ENCODE measurements at regions not wholly inside any gene's neighbourhood (a gene's known extent, or its start where the extent isn't known, plus 50 kb on each side); places are given as distances from the start of the nearest gene placed in this dataset.
"Not testable (repeated sequence)": the region's sequence is repeated elsewhere in the genome, so short reads cannot be mapped to it uniquely, and the experiment has no call there.

DNA sequence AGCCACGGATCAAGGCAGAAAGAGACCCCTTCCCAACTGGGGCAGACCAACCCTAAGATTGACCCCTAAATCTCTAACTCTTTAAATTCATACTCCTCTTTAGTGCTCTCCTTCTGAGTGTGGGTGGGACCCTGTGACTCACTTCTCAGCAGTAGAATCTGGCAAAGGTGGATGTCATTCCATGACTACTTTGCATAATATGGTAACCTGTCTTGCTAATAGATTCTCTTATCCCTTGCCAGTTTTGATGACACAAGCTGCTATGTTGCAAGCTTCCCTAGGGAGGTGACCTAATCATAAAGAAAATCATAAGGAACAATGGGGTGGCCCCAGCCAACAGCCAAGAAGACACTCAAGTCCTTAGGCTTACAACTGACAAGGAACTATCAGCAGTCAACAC, 155.4 kb upstream of the VWC2 start:
- DNase-seq: no peak

DNA sequence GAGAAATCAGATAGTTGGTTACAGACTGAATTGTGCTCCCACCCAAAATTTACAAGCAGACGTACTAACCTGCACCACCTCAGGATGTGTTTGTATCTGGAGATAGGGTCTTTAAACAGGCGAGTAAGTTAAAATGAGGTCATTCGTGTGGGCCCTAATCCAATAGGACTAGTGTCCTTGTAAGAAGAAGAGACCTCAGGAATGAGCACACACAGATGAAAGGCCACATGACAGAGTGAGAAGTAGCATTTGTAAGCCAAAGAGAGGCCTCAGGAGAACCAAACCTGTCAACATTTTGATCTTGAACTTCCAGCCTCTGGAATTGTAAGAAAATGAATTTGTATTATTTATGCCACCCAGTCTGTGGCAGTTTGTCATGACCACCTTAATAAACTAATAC, 149.5 kb upstream of the VWC2 start:
- DNase-seq: no peak

GRCh38 chr7:49624611-49625010, 148.8 kb upstream of the VWC2 start:
- DNase-seq: no peak

DNA sequence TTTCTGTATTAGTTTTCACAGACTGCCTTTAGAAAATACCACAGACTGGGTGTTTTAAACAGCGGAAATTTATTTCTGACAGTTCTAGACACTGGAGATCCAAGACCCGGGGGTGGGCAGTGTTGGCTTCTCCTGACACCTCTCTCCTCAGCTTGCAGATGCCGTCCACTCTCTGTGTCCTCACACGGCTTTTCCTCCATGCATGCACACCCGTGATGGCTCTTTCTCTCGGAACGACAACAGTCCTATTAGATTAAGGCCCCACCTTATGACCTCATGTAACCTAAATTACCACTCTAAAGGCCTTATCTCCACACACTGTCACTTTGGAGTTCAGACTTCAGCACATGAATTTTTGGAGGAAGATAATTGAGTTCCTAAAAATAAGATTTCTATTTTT, 142.9 kb upstream of the VWC2 start:
- DNase-seq: no peak

GRCh38 chr7:49631071-49631815, 142.2 kb upstream of the VWC2 start:
- no peak for DNase-seq

GRCh38 chr7:49631960-49632359, 141.5 kb upstream of the VWC2 start:
- DNase-seq: no peak

GRCh38 chr7:49635800-49636199, 137.6 kb upstream of the VWC2 start:
- no peak for DNase-seq

DNA sequence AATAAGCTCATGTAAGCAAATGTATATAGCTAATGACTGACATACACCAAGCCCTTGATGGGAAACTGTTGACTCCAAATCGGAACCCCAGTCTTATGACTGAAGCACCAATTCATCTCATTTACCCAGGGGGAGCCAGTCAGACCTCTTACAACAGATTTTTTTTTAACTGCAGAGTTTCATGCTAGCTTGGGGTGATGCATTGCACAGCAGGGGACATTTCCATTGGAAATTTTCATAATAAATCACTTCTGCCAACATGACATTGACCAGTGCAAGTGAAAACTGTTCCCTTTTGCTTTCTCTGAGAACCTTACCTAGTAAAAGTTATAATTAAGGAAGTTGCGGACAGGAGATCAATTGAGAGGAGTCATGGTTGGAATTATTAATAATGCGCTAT, 137.0 kb upstream of the VWC2 start:
- DNase-seq: no peak

DNA sequence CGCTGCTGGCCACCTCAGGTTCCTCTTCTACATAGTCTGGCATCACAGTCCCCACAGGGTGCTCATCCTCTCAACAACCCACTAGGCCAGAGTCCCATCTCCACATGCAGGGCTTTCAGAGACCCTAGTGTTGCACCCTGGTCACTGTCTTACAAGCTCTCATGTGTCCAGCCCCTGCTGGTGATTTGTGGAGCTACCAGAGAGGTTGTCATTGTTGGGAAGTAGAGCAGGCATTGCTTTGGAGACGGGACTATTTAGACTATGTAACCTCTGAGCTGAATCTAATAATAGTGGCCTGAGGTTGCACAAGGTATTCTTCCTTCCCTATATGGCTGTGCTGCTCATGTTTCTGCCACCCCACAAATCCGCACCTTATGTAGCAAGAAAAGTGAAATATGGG, 135.3 kb upstream of the VWC2 start:
- DNase-seq: no peak

DNA sequence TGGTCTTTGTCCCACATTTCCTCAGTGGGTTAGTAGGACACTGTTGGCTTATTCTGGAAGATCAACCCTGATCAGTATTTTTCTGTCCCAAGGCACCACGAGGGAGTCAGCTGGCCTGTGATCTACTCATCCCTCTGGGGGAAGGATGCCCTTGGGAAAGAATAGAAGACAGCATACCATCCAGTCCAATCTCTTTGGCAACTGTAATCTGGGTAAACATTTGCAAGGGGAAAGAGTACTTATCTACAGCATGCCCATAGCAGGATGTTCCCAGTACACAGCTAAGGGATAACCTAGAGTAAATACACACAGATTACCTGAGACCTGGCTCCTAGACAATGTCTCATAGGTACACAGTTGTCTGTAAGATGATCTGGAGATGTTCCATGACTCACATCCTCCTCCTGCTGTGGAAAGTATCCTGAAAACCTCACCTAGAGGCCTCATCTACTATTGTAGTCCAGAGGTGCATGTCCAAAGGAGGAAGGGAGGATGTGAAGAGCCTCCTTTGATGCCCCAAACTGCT, 134.3 kb upstream of the VWC2 start:
- no peak for DNase-seq

DNA sequence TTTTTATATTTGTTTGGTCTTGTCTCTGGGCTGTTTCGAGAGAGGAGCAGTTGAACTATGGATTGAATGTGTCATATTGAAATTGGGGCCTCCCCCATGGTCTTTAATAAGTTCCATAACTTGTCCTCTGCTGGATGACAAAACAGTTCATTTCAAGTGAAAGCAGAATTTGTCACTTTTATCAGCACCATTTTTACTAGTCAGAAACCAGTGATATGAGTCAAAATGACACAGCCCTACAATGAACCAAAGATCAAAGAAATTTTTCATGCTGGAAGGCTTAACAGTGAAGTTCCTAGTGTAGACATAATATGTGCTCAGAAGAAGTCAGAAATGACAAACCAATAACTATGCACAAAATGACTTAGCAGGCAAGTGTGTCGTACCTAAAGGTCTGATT, 133.6 kb upstream of the VWC2 start:
- no peak for DNase-seq

DNA sequence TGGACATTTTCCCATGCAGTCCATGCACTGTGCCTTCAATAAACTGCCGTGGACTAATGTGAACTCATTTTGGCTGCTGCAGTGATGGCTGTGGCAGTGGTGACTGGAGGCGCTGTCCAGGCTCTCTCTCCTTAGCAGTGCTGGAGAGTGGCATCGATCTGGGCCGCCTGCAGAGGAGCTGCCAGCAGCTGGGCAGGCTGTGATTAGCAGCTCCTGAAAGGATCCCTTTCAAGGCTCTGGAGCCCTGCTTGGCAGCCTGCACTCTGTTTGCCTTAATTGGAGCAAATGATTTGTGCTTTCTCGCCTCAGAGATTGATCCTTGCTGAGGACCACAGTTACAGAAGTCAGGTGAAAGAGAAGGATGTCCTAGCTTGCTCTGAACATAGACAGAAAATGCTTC, 130.1 kb upstream of the VWC2 start:
- DNase-seq: no peak

- no peak for DNase-seq
Observed at GRCh38 chr7:49643736-49644135, 129.7 kb upstream of the VWC2 start.

DNA sequence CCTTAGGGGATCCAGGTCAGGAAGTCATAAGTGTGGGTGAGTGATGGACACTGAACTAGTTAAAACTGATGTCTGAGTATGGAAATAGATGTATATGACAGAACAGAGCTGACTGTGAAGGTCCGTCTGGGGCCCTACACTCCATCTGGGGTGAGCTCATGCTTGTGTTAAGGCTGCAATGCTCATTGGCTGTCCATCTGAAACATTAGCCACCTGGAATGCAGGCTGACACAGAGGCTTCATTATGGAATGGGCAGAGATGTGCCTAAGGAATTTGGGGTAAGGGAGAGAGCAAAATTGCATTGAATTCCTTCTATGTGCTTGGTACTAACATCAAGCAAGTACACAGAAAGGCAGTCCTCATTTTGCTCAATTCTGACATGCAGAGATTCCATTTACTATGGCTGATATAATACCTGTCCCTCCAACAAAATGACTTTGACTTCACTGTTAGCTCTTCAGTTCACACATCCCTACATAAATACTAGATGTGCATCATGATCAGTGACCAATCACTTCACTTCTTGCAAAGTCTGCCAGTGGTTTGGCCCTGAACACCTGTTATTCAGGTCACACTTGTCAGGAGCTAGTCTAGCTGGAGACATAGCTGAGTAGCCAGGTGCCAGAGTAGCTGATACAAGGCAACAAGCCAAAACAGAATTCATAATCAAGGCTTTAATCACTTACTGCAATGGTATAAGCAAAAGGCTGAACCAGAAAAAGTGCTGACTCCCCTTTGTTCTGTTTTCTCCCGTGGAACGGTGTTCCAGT, 128.9 kb upstream of the VWC2 start:
- DNase-seq: no peak

DNA sequence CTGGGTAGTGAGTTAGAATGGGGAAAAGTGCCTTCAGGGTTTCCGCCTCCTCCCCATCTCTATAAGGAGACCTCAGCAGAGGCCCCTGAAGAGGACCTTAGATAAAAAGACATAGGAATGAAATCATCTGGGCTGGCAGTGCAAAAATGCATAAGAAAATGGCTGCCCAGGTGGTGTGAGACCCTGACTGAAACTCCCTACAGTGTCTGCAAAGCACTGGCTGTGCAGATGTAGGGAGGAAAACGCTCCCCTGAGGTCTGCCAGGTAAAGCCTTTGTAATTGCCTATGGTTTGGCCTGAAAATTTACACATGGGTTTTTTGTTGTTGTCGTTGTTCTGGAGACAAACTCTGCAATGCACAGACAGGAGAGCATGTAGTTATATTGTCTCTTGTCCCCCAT, 128.1 kb upstream of the VWC2 start:
- no peak for DNase-seq

DNA sequence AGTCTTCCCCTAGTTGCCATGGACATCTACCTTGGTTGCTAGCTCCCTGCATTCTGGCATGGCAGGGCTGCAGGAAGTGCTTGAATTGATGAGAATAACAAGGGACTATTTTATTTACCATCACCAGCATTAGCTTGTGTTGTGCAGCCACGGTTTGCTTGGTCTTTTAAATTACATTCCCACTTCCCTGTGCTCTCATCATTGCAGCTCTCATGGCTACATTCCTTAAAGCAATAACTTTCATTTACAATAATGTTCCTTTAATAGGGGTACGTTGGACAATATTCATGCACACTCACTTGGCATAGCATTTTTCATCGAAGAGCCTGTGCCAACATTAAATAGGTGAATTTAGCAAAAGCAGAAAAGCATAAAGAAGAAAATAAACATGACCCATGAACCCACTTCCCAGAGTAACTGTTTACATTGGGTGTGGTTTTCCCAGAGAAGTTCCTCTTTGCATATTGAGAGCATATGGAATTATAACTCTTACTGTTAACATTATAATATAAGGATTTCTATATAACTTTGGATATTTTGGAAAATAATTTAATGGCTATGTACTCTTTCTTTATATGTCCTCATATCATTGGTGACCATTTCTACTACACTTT, 113.2 kb upstream of the VWC2 start:
- DNase-seq: no peak

DNA sequence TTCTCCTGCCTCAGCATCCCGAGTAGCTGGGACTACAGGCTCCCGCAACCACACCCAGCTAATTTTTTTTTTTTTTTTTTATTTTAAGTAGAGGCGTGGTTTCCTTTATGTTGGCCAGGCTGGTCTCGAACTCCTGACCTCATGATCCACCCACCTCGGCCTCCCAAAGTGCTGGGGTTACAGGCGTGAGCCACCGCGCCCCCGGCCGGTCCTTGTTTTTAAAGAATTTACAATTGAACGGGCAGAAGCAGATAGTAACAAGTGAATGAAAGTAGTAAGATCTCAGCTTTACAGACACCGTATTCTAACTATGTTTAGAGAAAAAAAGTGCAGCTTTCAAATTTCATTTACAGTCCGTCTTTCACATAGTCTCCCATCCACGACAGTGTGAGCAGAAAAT, 112.5 kb upstream of the VWC2 start:
- DNase-seq: no peak

DNA sequence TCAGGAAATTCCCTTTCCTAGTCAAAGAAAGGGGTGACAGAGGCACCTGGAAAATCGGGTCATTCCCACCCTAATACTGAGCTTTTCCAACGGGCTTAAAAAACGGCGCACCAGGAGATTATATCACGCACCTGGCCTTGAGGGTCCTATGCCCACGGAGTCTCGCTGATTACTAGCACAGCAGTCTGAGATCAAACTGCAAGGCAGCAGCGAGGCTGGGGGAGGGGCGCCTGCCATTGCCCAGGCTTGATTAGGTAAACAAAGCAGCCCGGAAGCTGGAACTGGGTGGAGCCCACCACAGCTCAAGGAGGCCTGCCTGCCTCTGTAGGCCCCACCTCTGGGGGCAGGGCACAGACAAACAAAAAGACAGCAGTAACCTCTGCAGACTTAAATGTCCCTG, 107.5 kb upstream of the VWC2 start:
- not testable (repeated sequence) for DNase-seq

DNA sequence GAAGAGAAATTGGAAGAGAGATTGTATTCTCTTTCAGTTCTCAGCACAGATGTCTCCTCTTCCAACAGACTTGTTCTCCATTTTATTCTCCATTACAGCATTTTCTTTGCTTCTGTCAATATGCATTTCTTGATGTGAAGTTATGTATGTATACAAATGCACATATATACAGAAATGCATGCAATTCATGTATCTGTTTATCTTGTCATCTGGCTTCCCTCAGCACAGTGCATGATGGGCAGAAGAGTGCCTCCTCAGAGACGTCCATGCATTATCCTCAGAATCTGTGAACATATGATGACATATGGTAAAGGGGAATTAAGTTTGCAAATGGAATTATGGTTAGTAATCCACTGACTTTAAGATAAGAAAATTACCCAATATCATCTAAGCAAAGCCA, 106.7 kb upstream of the VWC2 start:
- DNase-seq: no peak

- DNase-seq: no peak
Observed at GRCh38 chr7:49669285-49669684, 104.2 kb upstream of the VWC2 start.

DNA sequence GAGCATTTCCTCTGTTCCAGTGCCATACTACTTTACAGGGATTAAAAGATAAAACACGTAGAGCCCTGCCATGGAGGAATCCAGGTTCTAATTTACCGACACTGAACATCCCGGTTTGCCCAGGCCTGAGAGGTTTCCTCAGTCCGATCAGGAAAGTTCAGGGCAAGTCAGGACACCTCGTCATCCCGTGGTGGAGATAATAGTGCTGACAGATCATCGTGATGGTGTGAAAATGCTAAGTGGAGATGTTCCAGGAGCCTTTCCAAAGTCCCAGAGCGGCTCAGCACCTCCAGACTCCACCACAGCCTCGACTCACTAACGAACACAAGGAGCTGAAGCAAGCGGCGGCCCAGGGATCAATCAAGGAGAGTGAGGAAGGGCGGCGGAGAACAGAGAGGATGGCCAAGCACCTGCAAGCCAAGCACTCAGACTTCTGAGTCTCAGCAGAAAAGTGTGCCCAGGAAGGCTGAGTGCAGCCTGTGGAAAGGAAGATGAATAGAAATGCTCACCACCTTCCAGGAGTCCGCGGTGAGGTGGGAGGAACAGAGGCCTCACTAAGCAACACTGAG, 103.7 kb upstream of the VWC2 start:
- DNase-seq: no peak

DNA sequence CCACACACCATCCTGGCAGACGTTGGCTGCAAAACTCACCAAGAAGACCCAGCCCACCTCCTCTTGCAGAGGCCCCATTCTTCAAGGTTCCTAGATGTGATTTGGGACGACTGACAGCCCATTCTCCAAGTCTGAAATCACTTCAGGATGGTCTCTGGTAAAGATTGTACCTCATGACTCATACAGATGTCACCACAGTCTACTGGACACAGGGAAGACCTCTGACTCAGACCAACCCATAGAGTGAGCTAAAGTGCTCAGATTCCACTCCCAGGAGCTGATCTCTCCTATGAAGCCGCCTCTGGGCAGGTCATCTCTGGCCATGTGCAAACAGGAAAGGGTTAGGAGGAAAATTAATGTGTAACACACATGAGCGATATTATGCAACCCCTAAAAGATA, 102.4 kb upstream of the VWC2 start:
- DNase-seq: no peak

GRCh38 chr7:49692516-49692915, 80.9 kb upstream of the VWC2 start:
- DNase-seq: no peak

- no peak for DNase-seq
Observed at GRCh38 chr7:49695971-49696370, 77.5 kb upstream of the VWC2 start.
